H1 (cell line): ENCODE measurements at regions not wholly inside any gene's neighbourhood (a gene's known extent, or its start where the extent isn't known, plus 50 kb on each side); places are given as distances from the start of the nearest gene placed in this dataset.

ENCODE experiments used
- BACH1 ChIP-seq: IDR thresholded peaks from 2 replicates; pipeline ENCODE4 v1.6.1; 2012; ENCODE audit warnings: low read length, improper control_type of control experiment
- BRCA1 ChIP-seq: IDR thresholded peaks from 2 replicates; pipeline ENCODE4 v1.6.1; 2012; ENCODE audit warnings: low read depth, low read length, improper control_type of control experiment
- CBX5 ChIP-seq: fragments of 300-800, 300-1000 bp; sonication (generic); IDR thresholded peaks from 2 replicates; pipeline ENCODE4 v1.7.1; 2016; ENCODE audit warnings: antibody characterized with exemption, low read length, low read depth
- EGR1 ChIP-seq: IDR thresholded peaks from 2 replicates; pipeline ENCODE4 v1.6.1; 2011; ENCODE audit warnings: low read depth, low read length, borderline replicate concordance
- FOSL1 ChIP-seq: IDR thresholded peaks from 2 replicates; pipeline ENCODE4 v1.6.1; 2011; ENCODE audit warnings: mild to moderate bottlenecking, low read depth, low read length, moderate library complexity; ENCODE audit not compliant: insufficient read depth
- POLR2A ChIP-seq, 2 experiments: IDR thresholded peaks; 1 replicate in 1 of 2; 2 replicates in 1 of 2; pipeline ENCODE4 v1.6.1; 2011; ENCODE audit warnings: low read depth in 2 of 2, low read length in 2 of 2, mild to moderate bottlenecking in 2 of 2; ENCODE audit errors: control extremely low read depth in 1 of 2
- SIX5 ChIP-seq: IDR thresholded peaks from 2 replicates; pipeline ENCODE4 v1.6.1; 2011; ENCODE audit warnings: mild to moderate bottlenecking, low read depth, low read length
- TF ChIP-seq, protein P1 (sequence below): IDR thresholded peaks from 2 replicates; pipeline ENCODE4 v1.6.1; 2012; ENCODE audit warnings: inconsistent platforms

DNA sequence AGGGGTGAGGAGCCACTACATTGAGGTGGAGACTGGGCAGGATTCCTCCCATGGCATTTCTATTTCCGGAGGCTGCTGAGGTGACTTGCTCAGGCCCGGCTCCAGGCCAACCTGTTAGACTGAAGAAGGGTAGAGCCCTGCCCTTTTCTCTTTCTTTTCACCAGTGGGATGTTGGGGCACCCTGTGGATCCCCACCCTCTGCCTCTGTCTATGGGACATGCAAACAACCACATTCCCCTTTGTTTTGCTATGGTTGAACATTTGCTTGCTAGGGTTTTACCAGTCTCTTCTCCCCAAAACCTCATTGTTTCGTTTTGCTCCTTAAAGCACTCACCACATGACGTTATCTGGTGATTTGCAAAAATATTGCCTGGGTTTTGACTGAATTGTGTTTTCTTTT is 183.3 kb downstream of the ARL4C start (continued):
- TF ChIP-seq CBX5 (no peak), BRCA1 (no peak), EGR1 (no peak), FOSL1 (no peak), POLR2A (IDR thresholded peaks at IDR 0.05; ENCODE audit: control extremely low read depth in 1 of 2, low read depth in 2 of 2, low read length in 2 of 2) (no peak), BACH1 (no peak), SIX5 (no peak)
- TF ChIP-seq, protein P1, sequence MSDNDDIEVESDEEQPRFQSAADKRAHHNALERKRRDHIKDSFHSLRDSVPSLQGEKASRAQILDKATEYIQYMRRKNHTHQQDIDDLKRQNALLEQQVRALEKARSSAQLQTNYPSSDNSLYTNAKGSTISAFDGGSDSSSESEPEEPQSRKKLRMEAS = no peak
